A673 (cell line): ENCODE measurements at regions not wholly inside any gene's neighbourhood (a gene's known extent, or its start where the extent isn't known, plus 50 kb on each side); places are given as distances from the start of the nearest gene placed in this dataset.

Experiments used
- EZH2 ChIP-seq: fragments of 200-600 bp; sonication (generic); IDR thresholded peaks from 2 replicates; pipeline ENCODE4 v1.6.1; 2017; ENCODE audit warnings: borderline replicate concordance, low read depth, mild to moderate bottlenecking, mixed read lengths, antibody characterized with exemption, low read length; ENCODE audit not compliant: poor library complexity, severe bottlenecking
- TF ChIP-seq, protein P1 (sequence below): fragments of 300-800, 200-600 bp; sonication (generic); conservative IDR thresholded peaks from 2 replicates; pipeline ENCODE4 v1.5.1; 2017; ENCODE audit warnings: low read depth, mild to moderate bottlenecking, antibody characterized with exemption, low read length, moderate library complexity, mixed read lengths

- TF ChIP-seq, protein P1, sequence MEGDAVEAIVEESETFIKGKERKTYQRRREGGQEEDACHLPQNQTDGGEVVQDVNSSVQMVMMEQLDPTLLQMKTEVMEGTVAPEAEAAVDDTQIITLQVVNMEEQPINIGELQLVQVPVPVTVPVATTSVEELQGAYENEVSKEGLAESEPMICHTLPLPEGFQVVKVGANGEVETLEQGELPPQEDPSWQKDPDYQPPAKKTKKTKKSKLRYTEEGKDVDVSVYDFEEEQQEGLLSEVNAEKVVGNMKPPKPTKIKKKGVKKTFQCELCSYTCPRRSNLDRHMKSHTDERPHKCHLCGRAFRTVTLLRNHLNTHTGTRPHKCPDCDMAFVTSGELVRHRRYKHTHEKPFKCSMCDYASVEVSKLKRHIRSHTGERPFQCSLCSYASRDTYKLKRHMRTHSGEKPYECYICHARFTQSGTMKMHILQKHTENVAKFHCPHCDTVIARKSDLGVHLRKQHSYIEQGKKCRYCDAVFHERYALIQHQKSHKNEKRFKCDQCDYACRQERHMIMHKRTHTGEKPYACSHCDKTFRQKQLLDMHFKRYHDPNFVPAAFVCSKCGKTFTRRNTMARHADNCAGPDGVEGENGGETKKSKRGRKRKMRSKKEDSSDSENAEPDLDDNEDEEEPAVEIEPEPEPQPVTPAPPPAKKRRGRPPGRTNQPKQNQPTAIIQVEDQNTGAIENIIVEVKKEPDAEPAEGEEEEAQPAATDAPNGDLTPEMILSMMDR, result no peak
- no peak for TF ChIP-seq EZH2
Measured at GRCh38 chr6:85107701-85108100, 342.2 kb upstream of the NT5E start.
